ENCODE measurements at regions not wholly inside any gene's neighbourhood (a gene's known extent, or its start where the extent isn't known, plus 50 kb on each side); places are given as distances from the start of the nearest gene placed in this dataset.
"Not testable (repeated sequence)": the region's sequence is repeated elsewhere in the genome, so short reads cannot be mapped to it uniquely, and the experiment has no call there.

DNA sequence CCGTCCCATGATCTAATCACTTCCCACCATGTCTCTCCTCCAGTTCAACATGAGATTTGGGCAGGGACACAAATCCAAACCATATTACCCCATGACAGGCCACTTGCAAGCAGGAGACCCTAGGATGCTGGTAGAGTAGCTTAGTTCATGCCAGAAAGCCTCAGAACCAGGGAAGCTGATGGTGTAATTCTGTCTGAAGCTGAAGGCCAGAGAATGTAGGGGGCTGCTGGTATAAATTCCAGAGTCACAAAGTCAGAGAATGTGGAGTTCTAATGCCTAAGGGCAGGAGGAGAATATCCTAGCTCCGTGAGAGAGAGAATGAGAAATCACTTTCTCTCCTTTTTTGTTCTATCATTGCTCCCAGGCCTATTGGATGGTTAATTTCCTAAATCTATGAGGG, 90.3 kb upstream of the IMPG1 start:
- Histone ChIP-seq H3K4me3 (no peak overlapping the region), H3K27ac (no peak overlapping the region), H3K9me3 (no peaks in the 10 kb centered on the region), H3K4me1 (no peaks in the 10 kb centered on the region), H3K4me2 (no peak overlapping the region)
- ATAC-seq: no peak
- ChIA-PET CTCF (no interaction called here), POLR2A (no interaction called here)
- DNase-seq (ENCODE audit: low read depth in 1 of 2, low spot score in 1 of 2): no peak
- no peak for TF ChIP-seq BHLHE40 (IDR thresholded peaks at IDR 0.05; ENCODE audit: low read depth, low read length)
- TF ChIP-seq, protein P1, sequence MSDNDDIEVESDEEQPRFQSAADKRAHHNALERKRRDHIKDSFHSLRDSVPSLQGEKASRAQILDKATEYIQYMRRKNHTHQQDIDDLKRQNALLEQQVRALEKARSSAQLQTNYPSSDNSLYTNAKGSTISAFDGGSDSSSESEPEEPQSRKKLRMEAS (IDR thresholded peaks at IDR 0.05): no peak
- no peak for TF ChIP-seq SMC3 (IDR thresholded peaks at IDR 0.05)
- TF ChIP-seq EHF (CRISPR knock-in tag; IDR thresholded peaks at IDR 0.05): no peak
- no peak for TF ChIP-seq FOSL2 (IDR thresholded peaks at IDR 0.05)
- no peak for TF ChIP-seq FOSL2 (CRISPR knock-in tag; IDR thresholded peaks at IDR 0.05)
- TF ChIP-seq ZC3H11A (IDR thresholded peaks at IDR 0.05): no peak
- TF ChIP-seq RARB (CRISPR knock-in tag; IDR thresholded peaks at IDR 0.05): no peak
- TF ChIP-seq FOSB (CRISPR knock-in tag; IDR thresholded peaks at IDR 0.05): no peak
- TF ChIP-seq, protein P2, sequence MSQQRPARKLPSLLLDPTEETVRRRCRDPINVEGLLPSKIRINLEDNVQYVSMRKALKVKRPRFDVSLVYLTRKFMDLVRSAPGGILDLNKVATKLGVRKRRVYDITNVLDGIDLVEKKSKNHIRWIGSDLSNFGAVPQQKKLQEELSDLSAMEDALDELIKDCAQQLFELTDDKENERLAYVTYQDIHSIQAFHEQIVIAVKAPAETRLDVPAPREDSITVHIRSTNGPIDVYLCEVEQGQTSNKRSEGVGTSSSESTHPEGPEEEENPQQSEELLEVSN (IDR thresholded peaks at IDR 0.05; ENCODE audit: borderline replicate concordance, low read depth): no peak
- no peak for TF ChIP-seq EP300 (IDR thresholded peaks at IDR 0.05)
- TF ChIP-seq ZSCAN20 (CRISPR knock-in tag; IDR thresholded peaks at IDR 0.05): no peak
- TF ChIP-seq MAZ (IDR thresholded peaks at IDR 0.05; ENCODE audit: borderline replicate concordance, low read depth, low read length): no peak
- TF ChIP-seq HOXA7 (CRISPR knock-in tag; IDR thresholded peaks at IDR 0.05): no peak
- TF ChIP-seq CHD4 (IDR thresholded peaks at IDR 0.05; ENCODE audit: borderline replicate concordance): no peak
- TF ChIP-seq, protein P3, sequence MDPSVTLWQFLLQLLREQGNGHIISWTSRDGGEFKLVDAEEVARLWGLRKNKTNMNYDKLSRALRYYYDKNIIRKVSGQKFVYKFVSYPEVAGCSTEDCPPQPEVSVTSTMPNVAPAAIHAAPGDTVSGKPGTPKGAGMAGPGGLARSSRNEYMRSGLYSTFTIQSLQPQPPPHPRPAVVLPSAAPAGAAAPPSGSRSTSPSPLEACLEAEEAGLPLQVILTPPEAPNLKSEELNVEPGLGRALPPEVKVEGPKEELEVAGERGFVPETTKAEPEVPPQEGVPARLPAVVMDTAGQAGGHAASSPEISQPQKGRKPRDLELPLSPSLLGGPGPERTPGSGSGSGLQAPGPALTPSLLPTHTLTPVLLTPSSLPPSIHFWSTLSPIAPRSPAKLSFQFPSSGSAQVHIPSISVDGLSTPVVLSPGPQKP (IDR thresholded peaks at IDR 0.05; ENCODE audit: low read depth, low read length): no peak
- TF ChIP-seq TP53 (CRISPR knock-in tag; IDR thresholded peaks at IDR 0.05): no peak
- TF ChIP-seq, protein P4, sequence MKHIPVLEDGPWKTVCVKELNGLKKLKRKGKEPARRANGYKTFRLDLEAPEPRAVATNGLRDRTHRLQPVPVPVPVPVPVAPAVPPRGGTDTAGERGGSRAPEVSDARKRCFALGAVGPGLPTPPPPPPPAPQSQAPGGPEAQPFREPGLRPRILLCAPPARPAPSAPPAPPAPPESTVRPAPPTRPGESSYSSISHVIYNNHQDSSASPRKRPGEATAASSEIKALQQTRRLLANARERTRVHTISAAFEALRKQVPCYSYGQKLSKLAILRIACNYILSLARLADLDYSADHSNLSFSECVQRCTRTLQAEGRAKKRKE (CRISPR knock-in tag; IDR thresholded peaks at IDR 0.05; ENCODE audit: low read depth): no peak
- TF ChIP-seq SREBF2 (IDR thresholded peaks at IDR 0.05): no peak
- TF ChIP-seq REST (IDR thresholded peaks at IDR 0.05): no peak
- no peak for TF ChIP-seq JUNB (IDR thresholded peaks at IDR 0.05)
- WGBS (ENCODE audit: missing lambda C conversion rate): 8% methylated on average over 2 of the region's 2 CpGs
- no peak for FAIRE-seq

GRCh38 chr6:76157800-76158199, 85.3 kb upstream of the IMPG1 start:
- ATAC-seq; H3K4me2 ChIP-seq; H3K4me3 ChIP-seq; FAIRE-seq; CTCF ChIA-PET; POLR2A ChIA-PET; DNase-seq (ENCODE audit: low read depth in 1 of 2, low spot score in 1 of 2); H3K9me3 ChIP-seq; H3K4me1 ChIP-seq; H3K27ac ChIP-seq: not testable (repeated sequence)
- WGBS (ENCODE audit: missing lambda C conversion rate): 19% methylated on average over 6 of the region's 6 CpGs
